22Rv1 (cell line): ENCODE measurements at regions not wholly inside any gene's neighbourhood (a gene's known extent, or its start where the extent isn't known, plus 50 kb on each side); places are given as distances from the start of the nearest gene placed in this dataset.

Source experiments
- H3K27ac ChIP-seq: fragments of 450-650 bp; 2 replicates; pipeline ENCODE4 v1.5.1; 2017
- ZFX ChIP-seq: fragments of 450-650 bp; IDR thresholded peaks from 2 replicates; pipeline ENCODE4 v1.6.1; 2017; ENCODE audit warnings: antibody characterized with exemption, borderline replicate concordance
- TF ChIP-seq, protein P1 (sequence below): fragments of 450-650 bp; IDR thresholded peaks from 2 replicates; pipeline ENCODE4 v1.5.1; 2017; ENCODE audit warnings: mild to moderate bottlenecking

DNA sequence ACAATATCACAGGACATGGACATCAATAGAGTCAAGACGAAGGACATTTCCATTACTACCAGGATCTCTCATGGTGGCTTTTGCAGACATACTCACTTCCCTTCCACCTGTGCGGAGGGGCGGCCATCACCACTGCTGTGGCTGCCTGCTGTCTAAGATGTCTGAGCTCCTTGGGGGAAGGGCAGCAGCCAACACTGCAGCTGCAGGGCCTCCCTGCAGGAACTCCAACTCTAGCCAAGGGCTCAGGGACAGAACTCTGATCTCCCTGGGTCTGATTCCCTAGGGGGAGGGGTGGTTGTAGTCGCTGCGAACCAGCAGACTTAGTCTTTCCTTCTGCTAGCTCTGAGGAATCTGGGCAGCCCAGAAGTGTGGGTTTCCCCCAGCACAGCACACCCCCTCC is 78.9 kb upstream of the ANKRD10 start:
- no peak overlapping the region for H3K27ac ChIP-seq
- TF ChIP-seq, protein P1, sequence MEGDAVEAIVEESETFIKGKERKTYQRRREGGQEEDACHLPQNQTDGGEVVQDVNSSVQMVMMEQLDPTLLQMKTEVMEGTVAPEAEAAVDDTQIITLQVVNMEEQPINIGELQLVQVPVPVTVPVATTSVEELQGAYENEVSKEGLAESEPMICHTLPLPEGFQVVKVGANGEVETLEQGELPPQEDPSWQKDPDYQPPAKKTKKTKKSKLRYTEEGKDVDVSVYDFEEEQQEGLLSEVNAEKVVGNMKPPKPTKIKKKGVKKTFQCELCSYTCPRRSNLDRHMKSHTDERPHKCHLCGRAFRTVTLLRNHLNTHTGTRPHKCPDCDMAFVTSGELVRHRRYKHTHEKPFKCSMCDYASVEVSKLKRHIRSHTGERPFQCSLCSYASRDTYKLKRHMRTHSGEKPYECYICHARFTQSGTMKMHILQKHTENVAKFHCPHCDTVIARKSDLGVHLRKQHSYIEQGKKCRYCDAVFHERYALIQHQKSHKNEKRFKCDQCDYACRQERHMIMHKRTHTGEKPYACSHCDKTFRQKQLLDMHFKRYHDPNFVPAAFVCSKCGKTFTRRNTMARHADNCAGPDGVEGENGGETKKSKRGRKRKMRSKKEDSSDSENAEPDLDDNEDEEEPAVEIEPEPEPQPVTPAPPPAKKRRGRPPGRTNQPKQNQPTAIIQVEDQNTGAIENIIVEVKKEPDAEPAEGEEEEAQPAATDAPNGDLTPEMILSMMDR, result no peak
- TF ChIP-seq ZFX, result no peak

DNA sequence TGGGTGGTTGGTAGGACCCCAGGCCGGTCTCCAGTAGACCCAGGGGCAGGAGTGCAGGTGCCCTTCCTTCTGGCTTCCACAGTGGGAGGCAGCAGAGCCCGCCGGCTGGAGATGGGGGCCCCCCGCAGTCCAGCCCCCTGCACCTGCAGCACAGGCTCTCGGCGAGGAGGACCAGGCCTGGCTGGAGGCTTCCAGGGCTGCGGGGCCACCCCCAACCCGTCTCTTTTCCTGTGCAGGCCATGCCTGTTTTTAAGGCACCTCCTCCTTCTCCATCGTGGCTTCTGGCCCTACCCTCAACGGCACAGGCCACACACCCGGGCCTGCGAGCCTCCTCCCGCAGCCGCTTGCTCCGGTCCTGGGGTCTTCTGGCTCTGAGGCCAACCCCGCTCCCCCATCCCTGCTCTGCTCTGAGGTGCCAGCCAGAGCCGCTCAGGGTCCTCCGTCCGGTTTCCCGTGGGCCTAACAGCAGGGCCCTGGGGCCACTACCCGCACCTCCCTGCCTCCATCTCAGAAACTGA is 77.2 kb upstream of the ANKRD10 start:
- H3K27ac ChIP-seq, result no peak overlapping the region
- TF ChIP-seq, protein P1, result no peak
- no peak for TF ChIP-seq ZFX

DNA sequence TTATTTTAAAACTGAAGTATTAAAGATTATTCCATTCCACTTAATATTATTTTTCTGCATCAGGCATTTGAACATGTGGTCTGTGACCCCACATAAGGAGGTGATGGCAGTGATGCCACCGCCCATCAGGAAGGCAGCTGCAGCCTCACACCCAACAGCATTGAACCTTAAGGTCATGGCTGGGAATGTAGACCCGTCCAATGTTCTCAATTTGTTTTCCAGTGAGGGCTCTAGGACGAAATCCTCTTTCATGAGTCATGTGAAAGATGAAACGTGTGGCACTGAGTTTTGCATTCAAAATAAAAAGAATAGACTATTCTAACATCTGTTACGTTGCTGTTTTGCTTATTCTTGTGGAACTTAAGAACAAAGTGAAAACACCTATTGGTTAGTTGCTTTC is 74.5 kb upstream of the ANKRD10 start:
- TF ChIP-seq ZFX, result no peak
- TF ChIP-seq, protein P1, result no peak
- H3K27ac ChIP-seq, result no peak overlapping the region

DNA sequence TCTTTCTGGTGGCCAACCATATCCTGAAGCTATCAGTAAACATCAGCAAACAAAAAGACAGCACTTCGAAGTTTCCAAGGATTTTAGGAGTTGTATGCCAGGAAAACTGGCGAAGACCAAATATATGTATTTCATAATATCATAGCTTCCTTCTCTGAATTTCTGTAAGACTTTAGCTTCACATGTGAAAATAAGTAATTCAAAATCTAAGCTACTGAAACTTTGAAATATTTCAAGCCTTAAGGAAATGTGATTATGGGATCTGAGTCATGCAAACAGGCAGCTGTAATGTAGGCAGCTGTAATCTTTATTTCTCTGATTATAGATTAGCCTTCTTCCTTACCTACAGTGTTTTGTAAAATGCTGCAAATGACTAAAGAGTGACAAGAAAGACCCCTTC is 70.7 kb upstream of the ANKRD10 start:
- no peak overlapping the region for H3K27ac ChIP-seq
- TF ChIP-seq, protein P1, result no peak
- TF ChIP-seq ZFX, result no peak

DNA sequence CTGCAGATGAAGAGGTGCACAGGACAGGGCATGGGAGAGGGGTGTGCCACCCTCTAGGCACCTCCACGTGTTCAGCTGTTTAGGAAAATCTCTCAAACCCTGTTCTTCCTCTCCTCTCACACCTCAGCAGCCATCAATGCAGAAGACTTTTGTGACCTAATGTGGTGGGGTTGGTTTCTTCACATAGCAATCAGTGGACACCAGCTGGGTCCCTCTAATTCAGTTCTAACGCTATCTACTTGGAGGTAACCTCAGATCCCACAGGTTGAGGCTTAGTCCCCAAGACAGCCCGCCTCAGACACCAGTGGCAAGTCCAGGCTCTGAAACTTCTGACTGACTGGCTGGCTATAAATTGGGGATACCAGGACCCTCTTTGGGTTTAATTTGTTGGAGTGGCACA is 69.9 kb upstream of the ANKRD10 start:
- TF ChIP-seq, protein P1, result no peak
- TF ChIP-seq ZFX, result no peak
- H3K27ac ChIP-seq, result no peak overlapping the region

DNA sequence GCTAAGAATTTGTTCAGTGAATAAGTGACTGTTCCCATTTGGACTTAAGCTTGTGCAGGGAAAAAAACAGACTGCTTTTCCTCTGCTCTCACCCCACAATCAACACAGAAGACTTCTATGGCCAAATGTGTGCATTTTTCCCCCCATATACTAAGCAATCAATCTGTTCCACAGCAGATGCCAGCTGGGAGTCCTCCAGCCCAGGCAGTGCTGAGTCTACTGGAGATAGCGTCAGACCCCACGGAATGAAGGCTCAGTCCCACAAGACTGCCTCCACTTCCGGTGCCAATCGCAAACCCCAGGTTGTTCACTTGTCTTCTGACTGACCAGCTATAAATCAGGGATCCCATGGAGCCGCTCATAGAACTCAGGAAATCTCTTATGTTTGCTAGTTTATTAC is 69.5 kb upstream of the ANKRD10 start:
- TF ChIP-seq, protein P1, result no peak
- TF ChIP-seq ZFX, result no peak
- no peak overlapping the region for H3K27ac ChIP-seq

DNA sequence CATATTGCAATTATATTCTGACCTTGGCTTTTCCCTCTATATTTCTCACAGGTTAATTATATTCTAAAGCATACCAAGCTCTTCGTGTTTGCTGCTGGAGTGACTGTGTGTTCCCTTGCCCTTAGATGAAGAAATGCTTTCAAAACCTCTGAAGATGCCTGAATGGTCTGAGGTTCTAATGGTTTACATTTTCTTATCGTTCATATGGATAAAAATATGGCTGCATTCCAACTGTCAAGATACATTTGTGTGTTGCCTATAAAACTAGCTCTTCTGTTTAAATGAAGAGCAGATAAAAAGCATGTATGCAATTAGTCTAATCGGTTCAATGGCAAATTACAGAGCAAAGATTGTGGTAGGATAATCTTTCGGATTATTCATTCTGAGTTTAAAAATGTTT is 68.4 kb upstream of the ANKRD10 start:
- no peak for TF ChIP-seq ZFX
- TF ChIP-seq, protein P1, result no peak
- no peak overlapping the region for H3K27ac ChIP-seq
